Endothelial cell of umbilical vein (primary cell): ENCODE measurements at regions not wholly inside any gene's neighbourhood (a gene's known extent, or its start where the extent isn't known, plus 50 kb on each side); places are given as distances from the start of the nearest gene placed in this dataset.

Experiments
- BruUV-seq: library from RNA; stranded (reverse); fragments of 400-500 nt; replicated peaks from 2 replicates; lab custom pipeline; 2021; lab: Mats Ljungman, UMichigan
- CTCF ChIA-PET: fragments of 300-600, 350-600 bp; sonication (Branson Sonifier 250); formaldehyde crosslinking; loops from one replicate; lab custom pipeline; 2021; ENCODE audit warnings: antibody characterized with exemption, inconsistent platforms; lab: Charles Lee
- POLR2A ChIA-PET: fragments of 300-600, 350-600 bp; sonication (Branson Sonifier 250); formaldehyde crosslinking; loops from one replicate; lab custom pipeline; 2021; ENCODE audit warnings: antibody characterized with exemption, inconsistent platforms; lab: Charles Lee
- DNase-seq: peaks from one replicate; pipeline ENCODE4 v3.0.0-alpha.2; 2011; ENCODE audit warnings: low read depth, low spot score
- FAIRE-seq: peaks from 2 replicates; lab custom pipeline; 2011; peaks lifted over from hg19 to GRCh38; lab: Jason Lieb, UNC
- H2AFZ ChIP-seq: 2 replicates; pipeline ENCODE4 v1.6.0; 2012; ENCODE audit warnings: low read depth, low read length, control low read depth, inconsistent platforms
- H3K27ac ChIP-seq: 2 replicates; pipeline ENCODE4 v1.5.1; 2011; ENCODE audit warnings: low read depth, mild to moderate bottlenecking, control low read depth, low read length, moderate library complexity; ENCODE audit not compliant: insufficient read depth
- H3K27me3 ChIP-seq, 2 experiments: 2 replicates each; pipeline versions ENCODE4 v1.6.0 to v1.6.1; 2011; ENCODE audit warnings: low read length in 2 of 2, mixed read lengths in 1 of 2; ENCODE audit not compliant: control insufficient read depth in 2 of 2, insufficient read depth in 2 of 2
- H3K36me3 ChIP-seq, 2 experiments: 2 replicates in 1 of 2; 3 replicates in 1 of 2; pipeline ENCODE4 v1.5.1; 2011; ENCODE audit warnings: low read length in 2 of 2, mild to moderate bottlenecking in 1 of 2, moderate library complexity in 1 of 2; ENCODE audit not compliant: control insufficient read depth in 2 of 2, insufficient read depth in 2 of 2; ENCODE audit errors: extremely low read depth in 1 of 2
- H3K4me1 ChIP-seq: 3 replicates; pipeline ENCODE4 v1.5.1; 2011; ENCODE audit warnings: mild to moderate bottlenecking, low read length; ENCODE audit not compliant: control insufficient read depth, insufficient read depth; ENCODE audit errors: extremely low read depth
- H3K4me2 ChIP-seq: 2 replicates; pipeline ENCODE4 v1.6.1; 2011; ENCODE audit warnings: low read length, control low read depth, mixed read lengths; ENCODE audit not compliant: insufficient read depth
- H3K4me3 ChIP-seq, 3 experiments: fragments of 200-600 bp in 1 of 3; sonication (generic), shearing (Covaris generic) in 1 of 3; replicated peaks in 1 of 3; 2 replicates each; pipeline ENCODE4 v1.5.1; 2011 to 2016; ENCODE audit warnings: control low read depth in 3 of 3, low read length in 3 of 3, mild to moderate bottlenecking in 2 of 3, inconsistent platforms in 1 of 3, low read depth in 1 of 3, moderate library complexity in 1 of 3; ENCODE audit not compliant: insufficient read depth in 1 of 3
- H3K79me2 ChIP-seq: 2 replicates; pipeline ENCODE4 v1.6.0; 2012; ENCODE audit warnings: low read length, inconsistent platforms; ENCODE audit not compliant: control insufficient read depth, insufficient read depth
- H3K9ac ChIP-seq: replicated peaks from 2 replicates; pipeline ENCODE3; 2011; ENCODE audit warnings: low read length, control low read depth; ENCODE audit not compliant: insufficient read depth; ENCODE audit errors: extremely low read depth
- H3K9me1 ChIP-seq: replicated peaks from 3 replicates; pipeline ENCODE4 v1.6.0; 2011; ENCODE audit warnings: mild to moderate bottlenecking, low read length; ENCODE audit not compliant: control insufficient read depth, insufficient read depth; ENCODE audit errors: extremely low read depth
- H3K9me3 ChIP-seq: replicated peaks from 2 replicates; pipeline ENCODE4 v1.5.1; 2012; ENCODE audit warnings: low read length, inconsistent platforms; ENCODE audit not compliant: control insufficient read depth, insufficient read depth
- H4K20me1 ChIP-seq: replicated peaks from 2 replicates; pipeline ENCODE3; 2011; ENCODE audit warnings: mild to moderate bottlenecking, low read length; ENCODE audit not compliant: control insufficient read depth, insufficient read depth; ENCODE audit errors: extremely low read depth
- EZH2 ChIP-seq: IDR thresholded peaks from 2 replicates; pipeline ENCODE4 v1.6.1; 2012; ENCODE audit warnings: borderline replicate concordance, low read depth, mild to moderate bottlenecking, moderate library complexity, low read length, inconsistent platforms; ENCODE audit not compliant: severe bottlenecking
- FOS ChIP-seq: IDR thresholded peaks from 2 replicates; pipeline ENCODE4 v1.6.1; 2011; ENCODE audit warnings: mild to moderate bottlenecking, low read length, moderate library complexity, borderline replicate concordance; ENCODE audit not compliant: insufficient read depth
- MAX ChIP-seq: IDR thresholded peaks from 2 replicates; pipeline ENCODE4 v1.6.1; 2011; ENCODE audit not compliant: insufficient read depth, insufficient read length
- MYC ChIP-seq: IDR thresholded peaks from one replicate; pipeline ENCODE4 v1.6.1; 2011; ENCODE audit warnings: mild to moderate bottlenecking, low read depth, low read length
- POLR2A ChIP-seq: IDR thresholded peaks from 2 replicates; pipeline ENCODE4 v1.6.1; 2012; ENCODE audit warnings: low read depth, mild to moderate bottlenecking, control low read depth, low read length
- POLR2AphosphoS5 ChIP-seq: IDR thresholded peaks from 2 replicates; pipeline ENCODE4 v1.6.1; 2012; ENCODE audit warnings: low read depth, mild to moderate bottlenecking, control low read depth, low read length, moderate library complexity; ENCODE audit not compliant: insufficient read depth
- dilution Hi-C: fragments of 300-500 bp; cut with MboI; formaldehyde crosslinking; loops from one replicate; pipeline ENCODE4 v1.15.0; 2019; ENCODE audit warnings: low sequenced_read_pairs; ENCODE audit not compliant: extremely low pct_ligation_motif_present
- intact Hi-C: fragments of 100-400 bp; cut with micrococcal nuclease; formaldehyde crosslinking; loops from one replicate; pipeline ENCODE4 v1.10.0; 2022
- TF ChIP-seq, protein P1 (sequence below), 2 donors: IDR thresholded peaks; 1 replicate in 1 of 2; 2 replicates in 1 of 2; pipeline ENCODE4 v1.5.1; 2011; ENCODE audit warnings: low read length in 2 of 2, mild to moderate bottlenecking in 2 of 2, moderate library complexity in 2 of 2, control low read depth in 1 of 2, inconsistent platforms in 1 of 2, low read depth in 1 of 2; ENCODE audit not compliant: insufficient read depth in 1 of 2; ENCODE audit errors: extremely low read depth in 1 of 2

- Histone ChIP-seq H3K27me3 (no peaks in the 10 kb centered on the region), H3K27ac (no peak overlapping the region), H4K20me1 (no peaks in the 10 kb centered on the region), H2AFZ (no peak overlapping the region), H3K4me3 (no peak overlapping the region), H3K36me3 (no peaks in the 10 kb centered on the region), H3K9me1 (no peaks in the 10 kb centered on the region), H3K9ac (no peak overlapping the region), H3K4me2 (no peak overlapping the region), H3K9me3 (no peaks in the 10 kb centered on the region), H3K79me2 (no peaks in the 10 kb centered on the region), H3K4me1 (no peaks in the 10 kb centered on the region)
- DNase-seq (no peak), FAIRE-seq (no peak)
- no TSS peak for BruUV-seq
- TF ChIP-seq MAX (no peak), EZH2 (no peak), POLR2AphosphoS5 (no peak), POLR2A (no peak), MYC (no peak), FOS (no peak)
- TF ChIP-seq, protein P1, sequence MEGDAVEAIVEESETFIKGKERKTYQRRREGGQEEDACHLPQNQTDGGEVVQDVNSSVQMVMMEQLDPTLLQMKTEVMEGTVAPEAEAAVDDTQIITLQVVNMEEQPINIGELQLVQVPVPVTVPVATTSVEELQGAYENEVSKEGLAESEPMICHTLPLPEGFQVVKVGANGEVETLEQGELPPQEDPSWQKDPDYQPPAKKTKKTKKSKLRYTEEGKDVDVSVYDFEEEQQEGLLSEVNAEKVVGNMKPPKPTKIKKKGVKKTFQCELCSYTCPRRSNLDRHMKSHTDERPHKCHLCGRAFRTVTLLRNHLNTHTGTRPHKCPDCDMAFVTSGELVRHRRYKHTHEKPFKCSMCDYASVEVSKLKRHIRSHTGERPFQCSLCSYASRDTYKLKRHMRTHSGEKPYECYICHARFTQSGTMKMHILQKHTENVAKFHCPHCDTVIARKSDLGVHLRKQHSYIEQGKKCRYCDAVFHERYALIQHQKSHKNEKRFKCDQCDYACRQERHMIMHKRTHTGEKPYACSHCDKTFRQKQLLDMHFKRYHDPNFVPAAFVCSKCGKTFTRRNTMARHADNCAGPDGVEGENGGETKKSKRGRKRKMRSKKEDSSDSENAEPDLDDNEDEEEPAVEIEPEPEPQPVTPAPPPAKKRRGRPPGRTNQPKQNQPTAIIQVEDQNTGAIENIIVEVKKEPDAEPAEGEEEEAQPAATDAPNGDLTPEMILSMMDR (IDR thresholded peaks at IDR 0.05; ENCODE audit: extremely low read depth in 1 of 2, insufficient read depth in 1 of 2, low read depth in 1 of 2, low read length in 2 of 2), result no peak
- CTCF ChIA-PET, result no interaction called here
- dilution Hi-C loops (no loop called here), intact Hi-C loops (no loop called here)
- POLR2A ChIA-PET, result no interaction called here
Measured at GRCh38 chr2:3073704-3074103, 303.9 kb downstream of the EIPR1 start.
